ENCODE measurements at regions not wholly inside any gene's neighbourhood (a gene's known extent, or its start where the extent isn't known, plus 50 kb on each side); places are given as distances from the start of the nearest gene placed in this dataset.
"Not testable (repeated sequence)": the region's sequence is repeated elsewhere in the genome, so short reads cannot be mapped to it uniquely, and the experiment has no call there.

- H3K4me3 ChIP-seq (ENCODE audit: low read depth, low read length) = no peak overlapping the region
- no peak overlapping the region for H3K9ac ChIP-seq (ENCODE audit: low read length)
- peaks cover 5% of the 10 kb centered on the region; the same call in 1 of the 2 replicates for H3K9me3 ChIP-seq (ENCODE audit: control insufficient read depth, insufficient read depth, low read depth, low read length)
- no peak overlapping the region for H3K27ac ChIP-seq (ENCODE audit: low read depth, low read length)
- no peaks in the 10 kb centered on the region for H3K27me3 ChIP-seq (ENCODE audit: control insufficient read depth, insufficient read depth, low read length)
- no peaks in the 10 kb centered on the region for H3K4me1 ChIP-seq (ENCODE audit: control insufficient read depth, insufficient read depth, low read length)
- H3K36me3 ChIP-seq (ENCODE audit: control insufficient read depth, insufficient read depth, low read length) = no peaks in the 10 kb centered on the region
Observed at GRCh38 chr5:105088102-105088501, 1525.5 kb upstream of the NUDT12 start.

- Histone ChIP-seq H3K36me3 (ENCODE audit: control insufficient read depth, insufficient read depth, low read length) (no peaks in the 10 kb centered on the region), H3K9ac (ENCODE audit: low read length) (no peak overlapping the region), H3K27me3 (ENCODE audit: control insufficient read depth, insufficient read depth, low read length) (no peaks in the 10 kb centered on the region), H3K4me1 (ENCODE audit: control insufficient read depth, insufficient read depth, low read length) (no peaks in the 10 kb centered on the region), H3K4me3 (ENCODE audit: low read depth, low read length) (no peak overlapping the region), H3K9me3 (ENCODE audit: control insufficient read depth, insufficient read depth, low read depth, low read length) (peaks cover 27% of the 10 kb centered on the region), H3K27ac (ENCODE audit: low read depth, low read length) (no peak overlapping the region)
Observed at GRCh38 chr5:105057893-105058292, 1495.3 kb upstream of the NUDT12 start.

GRCh38 chr5:105057001-105057436, 1494.4 kb upstream of the NUDT12 start:
- Histone ChIP-seq H3K4me1 (ENCODE audit: control insufficient read depth, insufficient read depth, low read length) (no peaks in the 10 kb centered on the region), H3K4me3 (ENCODE audit: low read depth, low read length) (no peak overlapping the region), H3K36me3 (ENCODE audit: control insufficient read depth, insufficient read depth, low read length) (no peaks in the 10 kb centered on the region)

GRCh38 chr5:105054406-105054805, 1491.8 kb upstream of the NUDT12 start:
- no peaks in the 10 kb centered on the region for H3K4me1 ChIP-seq (ENCODE audit: control insufficient read depth, insufficient read depth, low read length)
- no peak overlapping the region for H3K27ac ChIP-seq (ENCODE audit: low read depth, low read length)
- no peaks in the 10 kb centered on the region for H3K27me3 ChIP-seq (ENCODE audit: control insufficient read depth, insufficient read depth, low read length)
- no peak overlapping the region for H3K9ac ChIP-seq (ENCODE audit: low read length)
- no peak overlapping the region for H3K4me3 ChIP-seq (ENCODE audit: low read depth, low read length)
- H3K9me3 ChIP-seq (ENCODE audit: control insufficient read depth, insufficient read depth, low read depth, low read length) = peaks cover 27% of the 10 kb centered on the region
- no peaks in the 10 kb centered on the region for H3K36me3 ChIP-seq (ENCODE audit: control insufficient read depth, insufficient read depth, low read length)

More at GRCh38 chr5:105057001-105057436, 1494.4 kb upstream of the NUDT12 start:
- H3K27me3 ChIP-seq (ENCODE audit: control insufficient read depth, insufficient read depth, low read length) = no peaks in the 10 kb centered on the region
- peaks cover 27% of the 10 kb centered on the region for H3K9me3 ChIP-seq (ENCODE audit: control insufficient read depth, insufficient read depth, low read depth, low read length)
- H3K27ac ChIP-seq (ENCODE audit: low read depth, low read length) = no peak overlapping the region
- H3K9ac ChIP-seq (ENCODE audit: low read length) = no peak overlapping the region

GRCh38 chr5:105042623-105043022, 1480.0 kb upstream of the NUDT12 start:
- Histone ChIP-seq H3K4me3 (ENCODE audit: low read depth, low read length) (no peak overlapping the region), H3K27ac (ENCODE audit: low read depth, low read length) (no peak overlapping the region), H3K9ac (ENCODE audit: low read length) (no peak overlapping the region), H3K36me3 (ENCODE audit: control insufficient read depth, insufficient read depth, low read length) (no peaks in the 10 kb centered on the region), H3K9me3 (ENCODE audit: control insufficient read depth, insufficient read depth, low read depth, low read length) (no peaks in the 10 kb centered on the region), H3K4me1 (ENCODE audit: control insufficient read depth, insufficient read depth, low read length) (no peaks in the 10 kb centered on the region), H3K27me3 (ENCODE audit: control insufficient read depth, insufficient read depth, low read length) (no peaks in the 10 kb centered on the region)

GRCh38 chr5:105036814-105037213, 1474.2 kb upstream of the NUDT12 start:
- not testable (repeated sequence) for H3K27ac ChIP-seq (ENCODE audit: low read depth, low read length); H3K4me1 ChIP-seq (ENCODE audit: control insufficient read depth, insufficient read depth, low read length); H3K4me3 ChIP-seq (ENCODE audit: low read depth, low read length); H3K9me3 ChIP-seq (ENCODE audit: control insufficient read depth, insufficient read depth, low read depth, low read length); H3K27me3 ChIP-seq (ENCODE audit: control insufficient read depth, insufficient read depth, low read length); H3K36me3 ChIP-seq (ENCODE audit: control insufficient read depth, insufficient read depth, low read length); H3K9ac ChIP-seq (ENCODE audit: low read length)

GRCh38 chr5:105034401-105034763, 1471.8 kb upstream of the NUDT12 start:
- Histone ChIP-seq H3K4me3 (ENCODE audit: low read depth, low read length) (no peak overlapping the region), H3K27ac (ENCODE audit: low read depth, low read length) (no peak overlapping the region), H3K9ac (ENCODE audit: low read length) (no peak overlapping the region), H3K36me3 (ENCODE audit: control insufficient read depth, insufficient read depth, low read length) (no peaks in the 10 kb centered on the region), H3K27me3 (ENCODE audit: control insufficient read depth, insufficient read depth, low read length) (no peaks in the 10 kb centered on the region), H3K4me1 (ENCODE audit: control insufficient read depth, insufficient read depth, low read length) (no peaks in the 10 kb centered on the region), H3K9me3 (ENCODE audit: control insufficient read depth, insufficient read depth, low read depth, low read length) (peaks cover 3% of the 10 kb centered on the region; the same call in 1 of the 2 replicates)

GRCh38 chr5:105033637-105034400, 1471.2 kb upstream of the NUDT12 start:
- H3K27ac ChIP-seq (ENCODE audit: low read depth, low read length) = no peak overlapping the region
- H3K4me1 ChIP-seq (ENCODE audit: control insufficient read depth, insufficient read depth, low read length) = no peaks in the 10 kb centered on the region
- H3K27me3 ChIP-seq (ENCODE audit: control insufficient read depth, insufficient read depth, low read length) = no peaks in the 10 kb centered on the region
- H3K9me3 ChIP-seq (ENCODE audit: control insufficient read depth, insufficient read depth, low read depth, low read length) = peaks cover 3% of the 10 kb centered on the region; the same call in 1 of the 2 replicates
- H3K9ac ChIP-seq (ENCODE audit: low read length) = no peak overlapping the region
- no peak overlapping the region for H3K4me3 ChIP-seq (ENCODE audit: low read depth, low read length)
- H3K36me3 ChIP-seq (ENCODE audit: control insufficient read depth, insufficient read depth, low read length) = no peaks in the 10 kb centered on the region

GRCh38 chr5:105032917-105033316, 1470.3 kb upstream of the NUDT12 start:
- no peaks in the 10 kb centered on the region for H3K36me3 ChIP-seq (ENCODE audit: control insufficient read depth, insufficient read depth, low read length)
- no peak overlapping the region for H3K9ac ChIP-seq (ENCODE audit: low read length)
- no peak overlapping the region for H3K27ac ChIP-seq (ENCODE audit: low read depth, low read length)
- no peaks in the 10 kb centered on the region for H3K4me1 ChIP-seq (ENCODE audit: control insufficient read depth, insufficient read depth, low read length)
- H3K4me3 ChIP-seq (ENCODE audit: low read depth, low read length) = no peak overlapping the region
- peaks cover 3% of the 10 kb centered on the region; the same call in 1 of the 2 replicates for H3K9me3 ChIP-seq (ENCODE audit: control insufficient read depth, insufficient read depth, low read depth, low read length)
- no peaks in the 10 kb centered on the region for H3K27me3 ChIP-seq (ENCODE audit: control insufficient read depth, insufficient read depth, low read length)

GRCh38 chr5:105030153-105030552, 1467.6 kb upstream of the NUDT12 start:
- Histone ChIP-seq H3K4me1 (ENCODE audit: control insufficient read depth, insufficient read depth, low read length) (no peaks in the 10 kb centered on the region), H3K36me3 (ENCODE audit: control insufficient read depth, insufficient read depth, low read length) (no peaks in the 10 kb centered on the region), H3K9ac (ENCODE audit: low read length) (no peak overlapping the region), H3K27me3 (ENCODE audit: control insufficient read depth, insufficient read depth, low read length) (no peaks in the 10 kb centered on the region), H3K4me3 (ENCODE audit: low read depth, low read length) (no peak overlapping the region), H3K27ac (ENCODE audit: low read depth, low read length) (no peak overlapping the region), H3K9me3 (ENCODE audit: control insufficient read depth, insufficient read depth, low read depth, low read length) (no peaks in the 10 kb centered on the region; the same call in 1 of the 2 replicates)

- no peak overlapping the region for H3K27ac ChIP-seq (ENCODE audit: low read depth, low read length)
- no peaks in the 10 kb centered on the region for H3K4me1 ChIP-seq (ENCODE audit: control insufficient read depth, insufficient read depth, low read length)
- no peaks in the 10 kb centered on the region for H3K27me3 ChIP-seq (ENCODE audit: control insufficient read depth, insufficient read depth, low read length)
- no peak overlapping the region for H3K9ac ChIP-seq (ENCODE audit: low read length)
- no peaks in the 10 kb centered on the region for H3K36me3 ChIP-seq (ENCODE audit: control insufficient read depth, insufficient read depth, low read length)
- H3K9me3 ChIP-seq (ENCODE audit: control insufficient read depth, insufficient read depth, low read depth, low read length) = no peaks in the 10 kb centered on the region
- no peak overlapping the region for H3K4me3 ChIP-seq (ENCODE audit: low read depth, low read length)
Observed at GRCh38 chr5:105015098-105015497, 1452.5 kb upstream of the NUDT12 start.

All from HUES6 (cell line).